ENCODE measurements at regions not wholly inside any gene's neighbourhood (a gene's known extent, or its start where the extent isn't known, plus 50 kb on each side); places are given as distances from the start of the nearest gene placed in this dataset.

GRCh38 chr10:36092116-36092515 is 450.0 kb upstream of the FZD8 start:
- no peaks in the 10 kb centered on the region for H3K4me1 ChIP-seq (ENCODE audit: control insufficient read depth, insufficient read depth, low read length)
- no peak overlapping the region for H3K4me3 ChIP-seq (ENCODE audit: insufficient read depth, low read depth, low read length)
- H3K9me3 ChIP-seq (ENCODE audit: control insufficient read depth, low read length) = no peaks in the 10 kb centered on the region
- 92 to 94% methylated on average over 7 of the region's 7 CpGs for WGBS, 2 experiments
- H3K36me3 ChIP-seq (ENCODE audit: control insufficient read depth, insufficient read depth, low read length) = no peaks in the 10 kb centered on the region
- H3K27ac ChIP-seq (ENCODE audit: insufficient read depth, low read depth, low read length, poor library complexity, severe bottlenecking) = no peak overlapping the region
- H3K27me3 ChIP-seq (ENCODE audit: control insufficient read depth, insufficient read depth, low read length, poor library complexity, severe bottlenecking) = no peaks in the 10 kb centered on the region

GRCh38 chr10:36091007-36091406 is 448.9 kb upstream of the FZD8 start:
- H3K36me3 ChIP-seq (ENCODE audit: control insufficient read depth, insufficient read depth, low read length) = no peaks in the 10 kb centered on the region
- H3K27me3 ChIP-seq (ENCODE audit: control insufficient read depth, insufficient read depth, low read length, poor library complexity, severe bottlenecking) = no peaks in the 10 kb centered on the region
- H3K9me3 ChIP-seq (ENCODE audit: control insufficient read depth, low read length) = no peaks in the 10 kb centered on the region
- WGBS, 2 experiments = 95 to 97% methylated on average over 3 of the region's 3 CpGs
- no peak overlapping the region for H3K4me3 ChIP-seq (ENCODE audit: insufficient read depth, low read depth, low read length)
- no peaks in the 10 kb centered on the region for H3K4me1 ChIP-seq (ENCODE audit: control insufficient read depth, insufficient read depth, low read length)
- no peak overlapping the region for H3K27ac ChIP-seq (ENCODE audit: insufficient read depth, low read depth, low read length, poor library complexity, severe bottlenecking)

- Histone ChIP-seq H3K4me1 (ENCODE audit: control insufficient read depth, insufficient read depth, low read length) (no peaks in the 10 kb centered on the region), H3K36me3 (ENCODE audit: control insufficient read depth, insufficient read depth, low read length) (no peaks in the 10 kb centered on the region), H3K27ac (ENCODE audit: insufficient read depth, low read depth, low read length, poor library complexity, severe bottlenecking) (no peak overlapping the region), H3K4me3 (ENCODE audit: insufficient read depth, low read depth, low read length) (no peak overlapping the region), H3K27me3 (ENCODE audit: control insufficient read depth, insufficient read depth, low read length, poor library complexity, severe bottlenecking) (no peaks in the 10 kb centered on the region), H3K9me3 (ENCODE audit: control insufficient read depth, low read length) (no peaks in the 10 kb centered on the region)
- 79 to 90% methylated on average over 2 of the region's 2 CpGs for WGBS, 2 experiments
Measured at GRCh38 chr10:36089790-36090440, 447.8 kb upstream of the FZD8 start.

- Histone ChIP-seq H3K27ac (ENCODE audit: insufficient read depth, low read depth, low read length, poor library complexity, severe bottlenecking) (no peak overlapping the region), H3K36me3 (ENCODE audit: control insufficient read depth, insufficient read depth, low read length) (no peaks in the 10 kb centered on the region), H3K4me1 (ENCODE audit: control insufficient read depth, insufficient read depth, low read length) (no peaks in the 10 kb centered on the region), H3K4me3 (ENCODE audit: insufficient read depth, low read depth, low read length) (no peak overlapping the region), H3K9me3 (ENCODE audit: control insufficient read depth, low read length) (no peaks in the 10 kb centered on the region), H3K27me3 (ENCODE audit: control insufficient read depth, insufficient read depth, low read length, poor library complexity, severe bottlenecking) (no peaks in the 10 kb centered on the region)
- WGBS, 2 experiments = 94 to 96% methylated on average over 10 of the region's 10 CpGs
Measured at GRCh38 chr10:36087006-36088005, 445.2 kb upstream of the FZD8 start.

- Histone ChIP-seq H3K36me3 (ENCODE audit: control insufficient read depth, insufficient read depth, low read length) (no peaks in the 10 kb centered on the region), H3K27ac (ENCODE audit: insufficient read depth, low read depth, low read length, poor library complexity, severe bottlenecking) (no peak overlapping the region), H3K9me3 (ENCODE audit: control insufficient read depth, low read length) (no peaks in the 10 kb centered on the region), H3K27me3 (ENCODE audit: control insufficient read depth, insufficient read depth, low read length, poor library complexity, severe bottlenecking) (no peaks in the 10 kb centered on the region), H3K4me3 (ENCODE audit: insufficient read depth, low read depth, low read length) (no peak overlapping the region), H3K4me1 (ENCODE audit: control insufficient read depth, insufficient read depth, low read length) (no peaks in the 10 kb centered on the region)
- whole genome bisulfite sequencing, 2 experiments = 93 to 98% methylated on average over 4 of the region's 4 CpGs
Measured at GRCh38 chr10:36075196-36075595, 433.1 kb upstream of the FZD8 start.

GRCh38 chr10:36073796-36074345 is 431.8 kb upstream of the FZD8 start:
- H3K4me1 ChIP-seq (ENCODE audit: control insufficient read depth, insufficient read depth, low read length) = no peaks in the 10 kb centered on the region
- no peaks in the 10 kb centered on the region for H3K27me3 ChIP-seq (ENCODE audit: control insufficient read depth, insufficient read depth, low read length, poor library complexity, severe bottlenecking)
- no peaks in the 10 kb centered on the region for H3K9me3 ChIP-seq (ENCODE audit: control insufficient read depth, low read length)
- no peak overlapping the region for H3K27ac ChIP-seq (ENCODE audit: insufficient read depth, low read depth, low read length, poor library complexity, severe bottlenecking)
- H3K4me3 ChIP-seq (ENCODE audit: insufficient read depth, low read depth, low read length) = no peak overlapping the region
- no peaks in the 10 kb centered on the region for H3K36me3 ChIP-seq (ENCODE audit: control insufficient read depth, insufficient read depth, low read length)
- 78 to 89% methylated on average over 2 of the region's 2 CpGs for WGBS, 2 experiments

GRCh38 chr10:36068542-36068941 is 426.4 kb upstream of the FZD8 start:
- Histone ChIP-seq H3K27me3 (ENCODE audit: control insufficient read depth, insufficient read depth, low read length, poor library complexity, severe bottlenecking) (no peaks in the 10 kb centered on the region), H3K4me1 (ENCODE audit: control insufficient read depth, insufficient read depth, low read length) (no peaks in the 10 kb centered on the region), H3K4me3 (ENCODE audit: insufficient read depth, low read depth, low read length) (no peak overlapping the region)

GRCh38 chr10:36067748-36068147 is 425.7 kb upstream of the FZD8 start:
- Histone ChIP-seq H3K9me3 (ENCODE audit: control insufficient read depth, low read length) (no peaks in the 10 kb centered on the region), H3K4me3 (ENCODE audit: insufficient read depth, low read depth, low read length) (no peak overlapping the region), H3K4me1 (ENCODE audit: control insufficient read depth, insufficient read depth, low read length) (no peaks in the 10 kb centered on the region), H3K36me3 (ENCODE audit: control insufficient read depth, insufficient read depth, low read length) (no peaks in the 10 kb centered on the region), H3K27me3 (ENCODE audit: control insufficient read depth, insufficient read depth, low read length, poor library complexity, severe bottlenecking) (no peaks in the 10 kb centered on the region), H3K27ac (ENCODE audit: insufficient read depth, low read depth, low read length, poor library complexity, severe bottlenecking) (no peak overlapping the region)
- WGBS, 2 experiments = 92 to 96% methylated on average over 2 of the region's 2 CpGs

More at GRCh38 chr10:36068542-36068941, 426.4 kb upstream of the FZD8 start:
- H3K36me3 ChIP-seq (ENCODE audit: control insufficient read depth, insufficient read depth, low read length) = no peaks in the 10 kb centered on the region
- H3K9me3 ChIP-seq (ENCODE audit: control insufficient read depth, low read length) = no peaks in the 10 kb centered on the region
- no peak overlapping the region for H3K27ac ChIP-seq (ENCODE audit: insufficient read depth, low read depth, low read length, poor library complexity, severe bottlenecking)

- Histone ChIP-seq H3K4me3 (ENCODE audit: insufficient read depth, low read depth, low read length) (no peak overlapping the region), H3K27ac (ENCODE audit: insufficient read depth, low read depth, low read length, poor library complexity, severe bottlenecking) (no peak overlapping the region), H3K27me3 (ENCODE audit: control insufficient read depth, insufficient read depth, low read length, poor library complexity, severe bottlenecking) (no peaks in the 10 kb centered on the region), H3K36me3 (ENCODE audit: control insufficient read depth, insufficient read depth, low read length) (no peaks in the 10 kb centered on the region), H3K4me1 (ENCODE audit: control insufficient read depth, insufficient read depth, low read length) (no peaks in the 10 kb centered on the region), H3K9me3 (ENCODE audit: control insufficient read depth, low read length) (no peaks in the 10 kb centered on the region)
- 92 to 95% methylated on average over 3 of the region's 3 CpGs for WGBS, 2 experiments
Measured at GRCh38 chr10:36066850-36067249, 424.8 kb upstream of the FZD8 start.

GRCh38 chr10:36066102-36066501 is 424.0 kb upstream of the FZD8 start:
- no peaks in the 10 kb centered on the region for H3K9me3 ChIP-seq (ENCODE audit: control insufficient read depth, low read length)
- WGBS, 2 experiments = 85 to 95% methylated on average over 2 of the region's 2 CpGs
- no peak overlapping the region for H3K27ac ChIP-seq (ENCODE audit: insufficient read depth, low read depth, low read length, poor library complexity, severe bottlenecking)
- H3K4me1 ChIP-seq (ENCODE audit: control insufficient read depth, insufficient read depth, low read length) = no peaks in the 10 kb centered on the region
- no peaks in the 10 kb centered on the region for H3K36me3 ChIP-seq (ENCODE audit: control insufficient read depth, insufficient read depth, low read length)
- no peak overlapping the region for H3K4me3 ChIP-seq (ENCODE audit: insufficient read depth, low read depth, low read length)
- no peaks in the 10 kb centered on the region for H3K27me3 ChIP-seq (ENCODE audit: control insufficient read depth, insufficient read depth, low read length, poor library complexity, severe bottlenecking)

All from ectodermal cell (in vitro differentiated cells).